ENCODE measurements at regions not wholly inside any gene's neighbourhood (a gene's known extent, or its start where the extent isn't known, plus 50 kb on each side); places are given as distances from the start of the nearest gene placed in this dataset.
A peak's percentile ranks its signal among the peaks of the same experiment; 100 is the strongest.

DNA sequence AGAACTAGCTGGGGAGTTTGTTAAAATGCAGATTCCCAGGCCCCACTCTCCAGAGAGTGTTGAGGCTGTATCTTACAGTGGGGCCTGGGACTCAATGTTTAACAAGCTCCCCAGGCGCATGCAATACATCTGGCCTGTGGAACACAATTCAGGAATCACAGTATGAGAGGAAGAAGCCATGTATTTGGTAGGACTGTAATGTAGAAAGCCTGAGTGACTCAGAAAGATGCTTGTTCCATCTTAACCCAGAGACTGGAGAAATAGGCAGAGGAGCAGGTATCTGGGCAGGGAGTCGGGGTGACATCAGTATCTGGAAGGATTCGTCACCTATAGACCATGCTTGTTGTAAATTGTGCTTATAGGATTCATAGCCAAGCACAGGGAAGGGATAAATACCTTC lies 90.5 kb downstream of the UNC5CL start:
- no peak overlapping the region for H3K27ac ChIP-seq
- no peaks in the 10 kb centered on the region for H3K4me1 ChIP-seq
- TF ChIP-seq CTCF (IDR thresholded peaks at IDR 0.05) (no peak), EP300 (IDR thresholded peaks at IDR 0.05) (no peak), POLR2A (IDR thresholded peaks at IDR 0.05) (no peak), POLR2AphosphoS5 (IDR thresholded peaks at IDR 0.05) (no peak)
- no peaks in the 10 kb centered on the region for H3K9me3 ChIP-seq
- no peaks in the 10 kb centered on the region for H3K36me3 ChIP-seq
- H3K27me3 ChIP-seq: no peaks in the 10 kb centered on the region
- no peak for ATAC-seq (ENCODE audit: low FRiP score in 2 of 2)
- WGBS, 2 donors: 84 to 88% methylated on average over 3 of the region's 3 CpGs
- no peak overlapping the region for H3K4me3 ChIP-seq
- no peak for DNase-seq

- WGBS, 2 donors: 90 to 92% methylated on average over 1 to 2 of the region's 2 CpGs
- Histone ChIP-seq H3K27ac (no peak overlapping the region), H3K4me3 (no peak overlapping the region), H3K4me1 (no peaks in the 10 kb centered on the region), H3K9me3 (no peaks in the 10 kb centered on the region), H3K36me3 (no peaks in the 10 kb centered on the region), H3K27me3 (no peaks in the 10 kb centered on the region)
- DNase-seq (no peak), ATAC-seq (ENCODE audit: low FRiP score in 2 of 2) (no peak)
- TF ChIP-seq CTCF (IDR thresholded peaks at IDR 0.05) (no peak), POLR2A (IDR thresholded peaks at IDR 0.05) (no peak), EP300 (IDR thresholded peaks at IDR 0.05) (no peak), POLR2AphosphoS5 (IDR thresholded peaks at IDR 0.05) (no peak)
These were observed 91.0 kb downstream of the UNC5CL start for GRCh38 chr6:40947876-40948526.

DNA sequence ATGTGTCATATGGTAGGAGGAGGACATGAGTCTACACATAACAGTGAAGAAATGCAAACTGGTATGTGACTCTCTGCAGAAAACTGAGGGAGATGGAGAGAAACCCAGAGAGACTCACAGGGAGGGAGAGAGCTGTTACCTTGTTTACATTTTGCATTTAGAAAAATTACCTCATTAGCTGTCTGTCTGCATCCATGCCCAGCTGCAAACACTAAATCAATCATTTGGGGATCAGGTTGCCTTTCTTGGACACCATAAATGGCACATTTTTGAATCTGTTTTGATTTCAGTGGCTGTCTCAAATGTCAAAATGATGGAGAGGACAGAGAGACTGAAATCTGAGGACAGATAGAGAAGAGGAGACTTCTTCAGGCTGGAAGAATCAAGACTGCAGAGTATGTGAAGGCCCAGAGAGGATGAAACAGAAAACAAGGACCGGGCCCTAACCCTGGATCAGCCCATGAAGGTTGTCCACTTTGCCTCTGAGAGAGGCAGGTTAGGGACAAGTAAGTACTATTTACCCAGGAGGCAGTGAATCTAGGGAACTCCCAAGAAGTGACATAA lies 92.2 kb downstream of the UNC5CL start:
- Histone ChIP-seq H3K27me3 (no peaks in the 10 kb centered on the region), H3K4me3 (no peak overlapping the region), H3K4me1 (no peaks in the 10 kb centered on the region), H3K36me3 (no peaks in the 10 kb centered on the region), H3K27ac (no peak overlapping the region), H3K9me3 (no peaks in the 10 kb centered on the region)
- ATAC-seq (ENCODE audit: low FRiP score in 2 of 2) (no peak), DNase-seq (no peak)
- TF ChIP-seq EP300 (IDR thresholded peaks at IDR 0.05): no peak
- no peak for TF ChIP-seq POLR2AphosphoS5 (IDR thresholded peaks at IDR 0.05)
- 87 to 94% methylated on average over 1 of the region's 1 CpG for WGBS, 2 donors

DNA sequence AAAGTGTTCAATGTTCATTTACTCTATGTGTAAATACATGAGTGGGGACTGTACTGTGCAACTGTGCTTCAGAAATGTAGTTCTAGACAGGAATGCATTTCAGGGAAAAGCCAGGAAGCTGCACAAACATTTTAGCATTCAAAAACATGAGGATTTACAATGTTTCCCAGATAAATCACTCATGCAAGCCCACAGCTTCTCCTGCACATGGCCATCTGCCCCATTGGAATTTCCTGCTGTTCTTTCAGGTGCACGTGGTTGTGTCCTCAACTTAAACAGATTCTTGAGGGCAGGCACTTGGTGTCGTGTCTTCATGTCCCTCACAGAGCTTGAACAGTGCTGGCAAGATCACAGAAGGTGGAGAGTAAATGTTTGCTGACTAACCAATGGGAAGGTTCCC lies 101.5 kb downstream of the UNC5CL start:
- H3K36me3 ChIP-seq: no peaks in the 10 kb centered on the region
- no peak for TF ChIP-seq POLR2A (IDR thresholded peaks at IDR 0.05)
- no peaks in the 10 kb centered on the region for H3K9me3 ChIP-seq
- 61 to 71% methylated on average over 2 of the region's 2 CpGs for WGBS, 2 donors
- H3K27ac ChIP-seq: no peak overlapping the region
- ATAC-seq (ENCODE audit: low FRiP score in 2 of 2) (no peak), DNase-seq (no peak)
- H3K4me3 ChIP-seq: no peak overlapping the region
- H3K4me1 ChIP-seq: no peaks in the 10 kb centered on the region
- H3K27me3 ChIP-seq: no peaks in the 10 kb centered on the region

DNA sequence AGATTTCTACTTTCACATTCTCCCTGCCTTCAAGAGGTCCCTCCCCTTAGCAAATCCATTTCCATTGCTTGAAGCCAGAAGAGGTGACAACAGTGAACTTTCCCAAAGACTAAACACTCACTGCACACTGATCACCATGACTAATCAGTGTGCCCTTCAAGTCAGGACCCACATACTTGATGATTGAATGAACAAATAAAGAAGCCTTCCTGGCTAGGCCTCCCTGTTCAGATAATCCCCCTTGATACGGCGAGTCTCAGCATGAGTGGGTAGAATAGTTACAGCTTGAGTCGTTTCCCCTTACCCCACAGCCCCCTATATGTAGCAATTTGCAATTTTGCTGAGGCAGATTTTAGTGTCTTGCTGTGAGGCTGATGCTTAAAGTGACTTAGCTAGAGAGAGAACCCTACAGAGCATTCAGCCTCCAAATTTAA lies 102.2 kb downstream of the UNC5CL start:
- DNase-seq (no peak), ATAC-seq (ENCODE audit: low FRiP score in 2 of 2) (peak in 1 of 2 donors; percentile 50)
- Histone ChIP-seq H3K4me1 (no peaks in the 10 kb centered on the region), H3K27me3 (no peaks in the 10 kb centered on the region), H3K9me3 (no peaks in the 10 kb centered on the region), H3K27ac (no peak overlapping the region), H3K36me3 (no peaks in the 10 kb centered on the region), H3K4me3 (no peak overlapping the region)
- 49 to 68% methylated on average over 3 of the region's 3 CpGs for WGBS, 2 donors
- no peak for TF ChIP-seq POLR2A (IDR thresholded peaks at IDR 0.05)
- no peak for TF ChIP-seq EP300 (IDR thresholded peaks at IDR 0.05)
- no peak for TF ChIP-seq CTCF (IDR thresholded peaks at IDR 0.05)
- TF ChIP-seq POLR2AphosphoS5 (IDR thresholded peaks at IDR 0.05): no peak

GRCh38 chr6:40933864-40934263 lies 105.2 kb downstream of the UNC5CL start:
- Histone ChIP-seq H3K27me3 (no peaks in the 10 kb centered on the region), H3K4me1 (no peaks in the 10 kb centered on the region), H3K4me3 (no peak overlapping the region), H3K36me3 (no peaks in the 10 kb centered on the region), H3K27ac (no peak overlapping the region), H3K9me3 (no peaks in the 10 kb centered on the region)
- TF ChIP-seq EP300 (IDR thresholded peaks at IDR 0.05) (no peak), CTCF (IDR thresholded peaks at IDR 0.05) (no peak), POLR2AphosphoS5 (IDR thresholded peaks at IDR 0.05) (no peak), POLR2A (IDR thresholded peaks at IDR 0.05) (no peak)
- DNase-seq (no peak), ATAC-seq (ENCODE audit: low FRiP score in 2 of 2) (no peak)
- WGBS, 2 donors: 83 to 84% methylated on average over 5 of the region's 5 CpGs
